HL-60 (cell line): ENCODE measurements at regions not wholly inside any gene's neighbourhood (a gene's known extent, or its start where the extent isn't known, plus 50 kb on each side); places are given as distances from the start of the nearest gene placed in this dataset.
A peak's percentile ranks its signal among the peaks of the same experiment; 100 is the strongest.
"Not testable (repeated sequence)": the region's sequence is repeated elsewhere in the genome, so short reads cannot be mapped to it uniquely, and the experiment has no call there.

Source experiments
- DNase-seq, 2 experiments: peaks; one replicate each; pipeline ENCODE4 v3.0.0-alpha.2; 2010 to 2020; ENCODE audit warnings: low read depth in 1 of 2, low spot score in 1 of 2
- H3K27ac ChIP-seq: fragments of 250-450 bp; sonication (Bioruptor Pico); replicated peaks from 2 replicates; pipeline ENCODE4 v1.5.1; 2020; ENCODE audit warnings: mild to moderate bottlenecking, moderate library complexity
- H3K27me3 ChIP-seq: fragments of 250-450 bp; sonication (Bioruptor Pico); 2 replicates; pipeline ENCODE4 v1.5.1; 2021; ENCODE audit warnings: mild to moderate bottlenecking, moderate library complexity; ENCODE audit not compliant: insufficient read depth, poor library complexity, severe bottlenecking
- H3K4me3 ChIP-seq: replicated peaks from 2 replicates; pipeline ENCODE4 v1.5.1; 2011; ENCODE audit warnings: mild to moderate bottlenecking, control low read depth, low read length; ENCODE audit not compliant: insufficient read depth
- CTCF ChIP-seq: IDR thresholded peaks from one replicate; pipeline ENCODE4 v1.5.1; 2011; ENCODE audit warnings: low read length, control low read depth, inconsistent platforms; ENCODE audit not compliant: insufficient read depth
- GABPA ChIP-seq: IDR thresholded peaks from 2 replicates; pipeline ENCODE4 v1.6.1; 2012; ENCODE audit warnings: low read depth
- POLR2AphosphoS5 ChIP-seq: IDR thresholded peaks from 2 replicates; pipeline ENCODE4 v1.6.1; 2012; ENCODE audit warnings: low read depth
- REST ChIP-seq: IDR thresholded peaks from 2 replicates; pipeline ENCODE4 v1.6.1; 2012; ENCODE audit warnings: low read depth; ENCODE audit not compliant: insufficient replicate concordance
- SPI1 ChIP-seq: IDR thresholded peaks from 2 replicates; pipeline ENCODE4 v1.6.1; 2012; ENCODE audit warnings: low read depth, mild to moderate bottlenecking, borderline replicate concordance

GRCh38 chrX:122133478-122133877 is 1050.6 kb upstream of the GRIA3 start:
- Histone ChIP-seq H3K4me3 (no peak overlapping the region), H3K27me3 (no peaks in the 10 kb centered on the region), H3K27ac (peak overlapping the region; percentile 37)
- peak; percentile 67 to 68 for DNase-seq
- TF ChIP-seq SPI1 (peak; percentile 85; the same call in 1 of the 2 replicates), CTCF (no peak)

GRCh38 chrX:122134291-122134690 is 1049.8 kb upstream of the GRIA3 start:
- H3K27me3 ChIP-seq, result no peaks in the 10 kb centered on the region
- H3K4me3 ChIP-seq, result no peak overlapping the region
- TF ChIP-seq CTCF, result no peak
- TF ChIP-seq REST, result no peak
- TF ChIP-seq GABPA, result no peak
- TF ChIP-seq POLR2AphosphoS5, result no peak
- no peak for TF ChIP-seq SPI1
- no peak for DNase-seq
- peak overlapping the region; percentile 20 for H3K27ac ChIP-seq

- no peak for DNase-seq
- no peak for TF ChIP-seq CTCF
- no peak for TF ChIP-seq REST
- no peak for TF ChIP-seq GABPA
- no peak for TF ChIP-seq SPI1
- no peak for TF ChIP-seq POLR2AphosphoS5
- Histone ChIP-seq H3K27me3 (no peaks in the 10 kb centered on the region), H3K27ac (no peak overlapping the region), H3K4me3 (no peak overlapping the region)
Observed at GRCh38 chrX:122135070-122135469, 1049.0 kb upstream of the GRIA3 start.

- H3K27me3 ChIP-seq, DNase-seq, H3K4me3 ChIP-seq, H3K27ac ChIP-seq: not testable (repeated sequence)
Observed at GRCh38 chrX:122140219-122140618, 1043.9 kb upstream of the GRIA3 start.
